IPS DF 19.7 (cell line): ENCODE measurements at regions not wholly inside any gene's neighbourhood (a gene's known extent, or its start where the extent isn't known, plus 50 kb on each side); places are given as distances from the start of the nearest gene placed in this dataset.
"Not testable (repeated sequence)": the region's sequence is repeated elsewhere in the genome, so short reads cannot be mapped to it uniquely, and the experiment has no call there.

ENCODE experiments used
- DNase-seq: peaks from one replicate; pipeline ENCODE4 v3.0.0-alpha.2; 2013; ENCODE audit warnings: low read depth, low spot score

DNA sequence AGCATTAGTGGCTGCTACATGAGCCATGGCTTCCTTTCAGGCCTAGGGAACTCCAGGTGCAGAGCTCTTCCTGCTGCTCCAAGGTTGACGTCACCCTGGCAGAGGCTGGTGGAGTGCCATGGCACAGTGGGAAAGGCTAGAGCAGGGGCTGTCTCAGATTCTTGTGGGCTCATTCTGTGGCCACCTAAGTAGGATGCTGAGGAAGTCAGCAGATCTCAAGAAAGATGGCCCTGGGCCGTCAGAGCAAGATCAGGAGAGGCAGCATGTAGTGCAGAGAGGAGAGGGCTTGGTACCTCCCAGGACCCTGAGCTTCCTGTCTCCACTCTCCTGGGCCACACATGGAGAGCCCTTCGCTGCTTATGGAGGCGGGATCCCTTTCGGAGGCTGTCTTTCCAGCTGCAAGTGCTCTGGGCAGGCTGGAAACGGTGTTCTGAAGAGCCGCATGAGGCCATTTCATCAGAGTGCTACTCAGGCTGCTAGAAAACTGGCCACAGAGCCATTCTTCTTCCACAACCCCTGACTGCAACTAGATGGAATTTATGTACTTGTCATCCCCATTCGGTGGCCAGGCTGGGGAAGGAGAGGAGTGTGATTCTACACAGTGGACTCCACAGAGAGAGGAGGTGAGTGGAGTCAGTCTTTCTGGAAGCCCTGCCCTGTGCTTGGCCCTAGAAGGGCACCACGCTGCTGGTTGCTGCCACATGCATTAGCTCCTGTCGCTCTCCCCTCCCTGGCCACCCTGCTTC is 304.2 kb downstream of the RPS24 start:
- no peak for DNase-seq

DNA sequence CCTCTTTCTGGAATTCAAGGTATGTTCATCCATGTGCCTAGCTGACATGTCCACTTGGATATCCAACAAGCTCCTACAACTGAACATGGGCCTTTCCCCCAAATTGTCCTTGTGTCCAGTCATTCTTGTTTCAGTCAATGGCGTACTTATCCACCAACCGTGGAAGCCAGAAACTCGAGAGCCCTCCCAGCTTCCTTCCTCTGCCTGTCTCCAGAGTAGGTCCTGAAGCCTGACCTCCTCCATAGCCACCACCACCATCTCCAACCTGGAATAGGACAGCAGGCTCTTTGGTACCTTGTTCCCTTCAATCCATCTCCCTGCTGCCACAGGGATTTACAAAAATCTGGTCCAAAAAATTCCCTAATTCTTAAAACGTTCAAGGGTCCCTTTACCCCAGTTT is 305.1 kb downstream of the RPS24 start:
- DNase-seq: no peak

DNA sequence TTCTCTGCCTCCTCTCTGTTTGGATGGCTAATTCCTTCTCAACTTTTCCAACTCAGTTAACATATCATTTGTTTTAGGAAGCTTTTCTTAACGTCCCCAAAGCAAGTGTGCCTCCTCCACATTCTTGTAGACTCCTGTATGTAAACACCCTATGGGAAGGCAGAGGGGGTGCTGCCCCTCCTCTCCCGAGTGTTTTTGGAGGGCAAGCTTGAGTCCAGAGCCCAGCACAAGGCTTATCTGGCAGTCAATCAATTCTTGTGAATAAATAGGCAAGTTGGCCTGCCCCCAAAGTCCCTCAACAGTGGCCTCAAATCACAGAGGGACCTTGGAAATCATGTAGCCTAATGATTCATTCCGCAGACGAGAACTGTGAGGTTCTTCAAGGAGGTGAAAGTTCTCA is 305.6 kb downstream of the RPS24 start:
- DNase-seq: no peak

DNA sequence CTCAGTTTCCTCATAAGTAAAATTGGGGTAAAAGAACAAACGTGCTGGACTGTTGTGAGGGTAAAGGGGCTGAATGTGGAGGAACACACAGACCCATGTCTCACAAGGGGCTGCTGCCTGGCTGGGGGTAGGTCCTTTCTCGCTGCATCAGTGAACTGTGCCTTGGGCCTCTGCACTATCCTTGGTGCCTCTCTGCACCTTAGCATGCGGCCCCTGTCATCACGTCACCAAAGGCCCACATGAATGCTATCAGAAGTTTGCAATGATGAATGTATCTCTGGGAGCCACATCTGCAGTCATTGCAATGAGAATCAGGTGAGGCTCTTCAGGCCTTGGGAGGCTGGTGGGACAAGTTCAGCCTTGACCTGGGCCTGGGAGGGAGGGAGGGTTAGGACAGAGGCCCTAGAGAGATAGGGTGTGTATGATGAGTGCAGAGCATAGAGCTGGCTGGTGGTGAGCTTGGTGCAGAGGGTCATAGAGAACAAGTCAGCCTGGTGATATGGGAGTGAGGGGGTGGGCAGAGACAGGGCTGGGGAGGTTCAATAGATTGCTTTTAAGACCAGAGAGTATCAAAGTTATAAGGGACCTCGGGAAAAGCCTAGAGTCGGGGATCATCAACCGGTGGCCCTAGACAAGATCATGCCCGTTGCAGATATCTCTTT is 308.4 kb downstream of the RPS24 start:
- DNase-seq: no peak

GRCh38 chr10:78342827-78343653 is 309.4 kb downstream of the RPS24 start:
- no peak for DNase-seq

GRCh38 chr10:78344257-78344656 is 310.6 kb downstream of the RPS24 start:
- not testable (repeated sequence) for DNase-seq

GRCh38 chr10:78345515-78345914 is 311.9 kb downstream of the RPS24 start:
- DNase-seq: not testable (repeated sequence)

- DNase-seq: no peak
Observed at GRCh38 chr10:78346721-78347120, 313.1 kb downstream of the RPS24 start.

DNA sequence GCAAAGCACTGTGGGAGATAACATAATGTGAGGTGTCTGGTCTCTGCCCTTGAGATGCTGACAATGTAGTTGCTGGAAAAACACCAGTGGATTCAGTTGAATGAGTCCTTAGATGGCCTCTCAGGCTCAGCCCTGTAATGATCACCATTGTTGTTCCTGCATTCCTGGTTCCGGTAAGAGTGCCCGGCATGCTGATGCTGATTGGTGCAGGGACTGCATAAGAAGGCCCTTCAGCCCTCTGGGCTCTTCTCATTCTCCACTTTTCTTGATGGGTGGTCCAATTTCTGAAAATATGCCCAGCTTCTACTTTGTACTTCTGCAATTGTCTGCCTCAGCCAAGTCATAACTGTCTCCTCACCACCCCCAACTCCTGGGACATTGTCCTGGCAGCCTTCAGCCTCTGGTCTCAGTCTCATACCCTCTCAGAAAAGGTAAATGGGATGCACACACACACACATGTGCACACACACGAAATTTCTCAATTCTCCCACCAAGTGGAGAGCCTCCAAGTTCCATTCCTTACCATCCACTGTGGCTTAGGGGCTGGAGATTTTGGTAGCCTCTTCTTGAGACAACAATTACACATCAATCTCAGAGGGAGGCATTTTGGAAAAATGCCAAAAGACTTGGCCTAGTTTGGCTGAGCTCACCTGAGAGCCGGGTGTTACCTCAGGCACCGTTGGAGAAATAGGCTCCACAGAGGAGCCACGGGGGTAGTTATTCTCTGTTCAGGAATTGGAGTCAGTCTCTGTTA is 314.9 kb downstream of the RPS24 start:
- no peak for DNase-seq

DNA sequence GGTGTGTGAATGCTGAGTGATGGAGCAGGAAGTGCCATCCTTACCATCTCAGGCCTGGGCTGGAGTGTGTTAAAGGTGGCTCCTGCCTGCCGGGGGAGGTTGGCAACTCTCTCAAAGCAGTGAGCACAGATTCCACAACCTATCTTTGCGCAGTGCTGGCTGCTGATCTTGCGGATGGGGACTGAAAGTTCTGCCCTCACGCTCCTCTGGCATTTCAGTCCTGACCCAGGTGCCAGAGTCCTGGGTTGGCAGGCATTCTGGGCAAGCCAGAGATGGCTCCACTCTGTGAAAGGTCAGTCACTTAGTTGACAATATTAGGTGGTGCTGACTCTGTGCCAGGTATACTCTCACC is 315.5 kb downstream of the RPS24 start:
- DNase-seq: no peak

DNA sequence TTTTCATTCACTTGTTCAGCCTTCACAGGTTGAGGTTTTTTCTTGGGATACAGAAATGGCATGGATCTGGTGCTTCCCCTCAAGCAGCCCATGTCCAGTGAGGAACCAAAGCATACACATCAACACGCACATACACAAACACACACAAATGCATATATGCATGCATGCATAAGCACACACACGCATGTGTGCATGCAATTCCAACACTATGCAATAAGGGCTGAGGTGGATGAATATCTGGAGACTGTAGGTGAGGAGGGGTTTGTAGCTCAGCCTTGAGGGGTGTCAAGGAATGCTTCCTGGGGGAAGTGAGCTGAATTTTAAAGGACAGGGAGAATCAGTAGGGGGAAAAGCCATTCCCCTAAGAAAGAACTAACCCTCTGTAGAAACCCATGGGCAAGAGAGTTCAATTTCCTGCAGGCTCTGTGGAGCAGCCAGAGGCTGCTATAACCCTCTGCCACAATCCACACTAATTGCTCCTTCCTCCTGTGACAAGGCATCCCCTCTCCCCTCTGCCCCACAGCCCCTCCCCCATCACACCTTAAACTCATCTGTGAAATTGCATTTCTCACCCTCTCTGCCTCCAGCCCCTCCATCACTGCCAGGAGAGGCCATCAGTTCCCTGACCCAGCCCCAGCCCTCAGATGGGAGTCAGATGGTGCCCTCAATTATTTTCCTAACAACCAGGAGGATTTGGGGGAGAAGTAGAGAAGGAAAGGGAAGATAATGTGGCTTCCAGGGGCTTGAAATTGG is 316.4 kb downstream of the RPS24 start:
- DNase-seq: no peak

- no peak for DNase-seq
Observed at GRCh38 chr10:78351283-78351682, 317.6 kb downstream of the RPS24 start.

DNA sequence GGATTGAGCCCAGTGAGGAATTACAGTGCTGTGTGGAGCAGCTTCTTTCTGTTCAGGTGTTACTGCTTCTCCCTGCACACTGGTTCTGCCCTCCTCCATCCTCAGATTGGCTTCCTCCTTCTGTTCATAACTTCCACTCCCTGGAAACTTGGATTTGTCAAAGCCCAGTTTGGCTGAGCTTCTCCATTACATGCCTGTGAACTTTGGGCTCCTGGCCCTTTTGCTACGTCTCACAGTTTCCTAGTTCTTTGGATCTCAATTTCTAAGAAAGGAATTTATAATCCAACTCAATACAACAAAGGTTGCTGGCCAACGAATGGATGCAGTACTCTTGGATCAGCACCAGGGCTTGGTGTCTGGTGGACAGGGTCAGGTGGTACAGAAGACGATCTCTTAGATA is 318.1 kb downstream of the RPS24 start:
- DNase-seq: no peak

DNA sequence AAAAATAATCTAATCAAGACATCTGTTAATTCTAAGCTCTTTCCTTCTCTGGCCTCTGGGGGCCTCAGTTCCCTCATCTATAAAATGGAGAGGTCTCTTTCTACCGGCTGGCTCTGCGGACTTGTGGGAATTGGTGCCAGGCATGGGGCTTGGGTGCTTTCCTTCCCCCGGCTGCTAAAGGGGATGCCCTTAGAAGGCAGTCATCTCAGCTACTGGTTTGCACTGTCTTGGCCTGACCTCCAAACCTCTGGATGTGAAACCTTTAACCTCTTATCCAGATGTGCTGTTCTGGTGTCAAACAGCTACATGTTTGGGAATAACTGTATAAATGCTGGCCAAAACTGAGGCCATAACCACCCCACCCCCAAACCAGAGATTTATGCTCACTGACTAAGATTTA is 320.0 kb downstream of the RPS24 start:
- DNase-seq: no peak

GRCh38 chr10:78354101-78354500 is 320.4 kb downstream of the RPS24 start:
- no peak for DNase-seq

- no peak for DNase-seq
Observed at GRCh38 chr10:78356291-78356900, 322.7 kb downstream of the RPS24 start.

DNA sequence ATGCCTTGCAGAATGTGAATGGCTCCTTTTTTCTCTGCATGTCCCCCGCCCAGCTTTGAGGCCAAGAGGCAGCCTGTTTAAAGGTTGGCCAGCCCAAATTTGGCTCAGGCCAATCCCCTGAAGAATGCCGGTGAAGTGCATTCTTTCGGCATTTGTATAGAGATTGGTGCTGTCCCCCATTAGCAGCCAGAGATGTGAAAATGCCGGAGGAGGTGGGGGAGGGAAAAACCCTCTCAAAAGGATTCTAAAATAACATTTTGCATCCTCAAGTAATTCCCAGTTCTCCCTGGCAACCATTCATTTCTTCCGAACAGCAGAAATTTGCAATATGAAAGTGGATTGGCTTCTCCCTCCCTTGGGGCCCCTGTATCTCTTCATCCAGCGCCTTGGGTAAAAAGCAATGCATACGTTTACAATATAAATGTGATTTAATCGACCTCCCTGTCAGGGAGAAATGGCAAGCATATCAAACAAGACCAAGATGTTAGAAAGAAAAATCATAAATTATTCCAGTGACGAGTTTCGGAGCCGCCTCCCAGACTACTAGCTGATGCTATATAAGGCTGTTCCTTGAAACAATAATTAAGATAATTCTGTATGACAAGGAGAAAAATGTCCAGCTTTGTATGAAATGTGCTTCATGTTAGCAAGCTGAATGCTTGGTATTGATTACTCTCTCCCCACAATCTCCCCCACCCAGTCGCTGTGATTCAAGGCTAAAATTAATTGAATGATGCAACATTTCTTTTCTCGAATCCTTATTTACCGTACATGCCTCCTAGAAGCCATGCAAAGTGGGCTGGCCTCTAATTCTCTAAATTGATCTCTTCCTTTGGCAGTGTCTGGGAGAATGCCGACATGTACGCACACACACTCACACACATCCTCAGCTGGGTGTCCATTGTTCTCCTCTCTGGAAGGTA is 323.7 kb downstream of the RPS24 start:
- peak; percentile 35 for DNase-seq

- DNase-seq: no peak
Observed at GRCh38 chr10:78358351-78358750, 324.7 kb downstream of the RPS24 start.

DNA sequence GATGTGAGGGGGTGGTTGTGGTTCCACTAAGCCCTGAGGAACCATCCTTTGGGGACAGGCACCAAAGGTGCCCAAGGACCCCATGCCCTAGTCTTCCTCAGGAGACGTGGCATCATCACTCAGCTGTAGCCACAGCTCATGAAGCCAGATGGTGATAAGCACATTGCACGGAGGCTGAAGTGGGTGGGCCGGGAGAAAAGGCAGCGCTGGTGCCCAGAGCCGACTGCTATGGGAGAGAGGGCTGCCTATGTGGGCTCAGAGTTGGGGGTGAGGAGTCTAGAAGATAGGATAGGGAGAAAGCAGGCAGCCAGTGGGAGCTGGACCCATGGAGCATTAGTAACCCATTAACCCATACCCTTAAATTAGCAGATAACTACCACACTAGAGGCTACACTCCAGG is 325.3 kb downstream of the RPS24 start:
- no peak for DNase-seq

DNA sequence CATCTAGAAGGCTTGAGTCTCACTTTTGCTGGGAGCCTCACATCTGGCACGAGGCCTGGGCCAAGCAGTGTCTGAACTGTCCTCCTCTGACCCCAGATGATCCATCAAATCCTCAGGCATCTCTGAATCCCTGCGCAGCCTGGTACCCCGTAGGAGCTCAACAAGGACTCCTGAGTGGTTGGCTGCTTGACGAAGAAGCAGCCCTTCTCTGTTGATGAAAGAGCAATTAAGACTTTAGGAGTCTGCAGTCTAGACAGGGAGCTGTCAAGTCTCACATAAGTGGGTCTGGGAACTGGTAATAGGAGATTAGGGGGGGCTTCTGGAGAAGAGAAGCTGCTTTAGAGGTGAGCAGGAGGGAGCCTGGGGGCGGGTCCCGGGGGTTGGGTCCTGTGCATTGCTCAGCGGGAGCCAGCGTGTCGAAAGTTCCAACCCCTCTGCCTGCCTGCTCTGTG is 326.0 kb downstream of the RPS24 start:
- no peak for DNase-seq
